ENCODE measurements at regions not wholly inside any gene's neighbourhood (a gene's known extent, or its start where the extent isn't known, plus 50 kb on each side); places are given as distances from the start of the nearest gene placed in this dataset.
"Not testable (repeated sequence)": the region's sequence is repeated elsewhere in the genome, so short reads cannot be mapped to it uniquely, and the experiment has no call there.

DNA sequence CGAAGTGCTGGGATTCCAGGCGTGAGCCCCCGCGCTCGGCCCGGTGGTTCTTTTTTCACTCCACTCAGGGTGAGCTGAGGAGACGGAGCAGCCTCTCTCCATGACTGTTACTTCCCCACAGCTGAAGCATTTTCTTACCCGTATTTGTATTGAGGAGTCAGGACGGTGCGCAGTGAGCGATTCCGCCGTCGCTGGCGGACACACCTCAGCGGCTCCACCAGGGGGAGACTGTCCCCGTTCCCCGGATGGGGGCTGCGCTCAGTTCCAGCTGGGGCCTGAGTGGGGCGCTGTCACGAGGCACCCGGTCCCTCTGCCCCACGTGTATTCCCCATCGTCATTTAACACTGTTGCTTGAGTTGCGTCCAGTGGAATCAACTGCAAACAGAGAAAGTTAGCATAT is 844.0 kb upstream of the FRG1 start:
- no peak for DNase-seq (ENCODE audit: low read depth)

DNA sequence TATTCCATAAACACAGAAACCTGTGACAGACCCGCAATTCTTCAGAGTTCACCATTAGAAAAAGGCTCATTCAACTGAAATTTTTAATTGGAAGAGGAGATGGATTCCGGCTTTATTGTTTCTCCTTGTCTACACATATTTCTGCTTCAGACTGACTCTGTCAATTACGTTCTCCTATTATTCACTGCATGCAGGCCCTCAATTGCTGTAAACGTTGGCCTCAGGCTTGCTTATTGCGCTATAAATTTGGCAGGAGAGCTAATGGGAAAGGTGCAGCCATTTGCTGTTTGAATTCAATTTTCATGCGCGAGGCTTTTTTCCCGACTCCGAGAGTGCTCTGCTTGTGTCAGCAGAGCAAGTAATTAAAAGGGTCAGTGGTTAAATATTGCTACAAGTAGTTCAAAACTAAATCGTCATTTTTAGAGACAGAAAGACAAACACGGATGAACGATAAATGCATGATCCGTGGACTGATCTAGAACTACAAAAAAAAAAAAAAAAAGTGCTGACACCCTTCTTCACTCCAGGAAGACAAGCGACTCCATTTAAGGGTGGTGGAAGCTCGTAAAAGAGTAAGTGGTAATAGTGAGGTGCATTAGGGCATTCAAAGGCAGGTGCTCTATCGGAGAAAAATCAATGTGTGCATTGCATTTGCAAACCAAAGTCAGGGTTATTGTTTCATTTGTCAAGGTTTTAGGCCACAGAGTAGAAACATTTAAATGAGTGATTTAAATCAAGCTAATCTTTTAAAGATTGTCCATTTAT is 841.6 kb upstream of the FRG1 start:
- DNase-seq (ENCODE audit: low read depth): no peak

DNA sequence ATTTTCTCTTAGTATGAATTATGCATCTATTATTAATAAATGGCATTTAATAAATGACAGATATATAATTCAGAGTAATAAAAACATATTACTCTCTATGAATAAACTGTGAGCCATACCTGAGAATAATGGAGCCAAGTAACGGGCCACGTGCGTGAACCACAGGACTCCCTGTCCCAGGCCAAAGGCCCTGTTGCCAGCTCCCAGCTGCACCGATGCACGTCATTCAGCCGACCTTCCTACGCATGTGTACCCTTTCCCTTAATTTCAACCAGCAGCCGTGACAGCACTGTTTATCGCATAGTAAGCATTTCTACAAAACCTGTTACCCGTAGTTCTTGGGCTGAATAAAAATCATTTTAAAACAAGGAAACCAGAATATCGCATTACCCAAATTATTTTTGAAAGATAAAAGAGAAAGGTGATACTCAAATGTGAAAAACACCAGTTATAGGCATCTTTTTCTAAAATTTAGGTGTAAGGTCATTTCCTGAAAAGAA is 827.2 kb upstream of the FRG1 start:
- no peak for DNase-seq (ENCODE audit: low read depth)

DNA sequence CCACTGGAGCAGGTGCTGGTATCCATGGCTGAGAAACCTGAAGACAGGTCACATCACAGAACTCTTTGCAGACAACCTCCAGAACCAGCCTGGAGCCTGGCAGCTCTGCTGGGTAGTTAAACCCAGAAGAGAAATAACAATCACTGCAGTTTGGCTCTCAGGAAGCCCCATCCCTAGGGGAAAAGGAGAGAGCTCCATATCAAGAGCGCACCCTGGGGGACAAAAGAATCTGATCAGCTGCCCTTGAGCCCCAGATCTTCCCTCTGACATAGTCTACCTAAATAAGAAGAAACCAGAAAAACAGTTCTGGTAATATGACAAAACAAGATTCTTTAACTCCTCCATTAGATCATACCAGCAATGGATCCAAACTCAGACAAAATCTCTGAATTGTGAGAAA is 823.2 kb upstream of the FRG1 start:
- DNase-seq (ENCODE audit: low read depth): no peak

DNA sequence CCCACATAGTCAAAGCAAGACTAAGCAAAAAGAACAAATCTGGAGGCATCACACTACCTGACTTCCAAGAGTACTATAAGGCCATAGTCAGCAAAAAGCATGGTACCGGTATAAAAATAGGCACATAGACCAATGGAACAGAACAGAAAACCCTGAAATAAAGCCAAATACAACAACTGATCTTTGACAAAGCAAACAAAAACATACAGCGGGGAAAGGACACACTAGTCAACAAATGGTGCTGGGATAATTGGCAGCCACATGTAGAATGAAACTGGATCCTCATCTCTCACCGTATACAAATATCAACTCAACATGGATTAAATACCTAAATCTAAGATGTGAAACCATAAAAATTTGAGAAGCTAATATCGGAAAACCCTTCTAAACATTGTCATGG is 819.3 kb upstream of the FRG1 start:
- no peak for DNase-seq (ENCODE audit: low read depth)

DNA sequence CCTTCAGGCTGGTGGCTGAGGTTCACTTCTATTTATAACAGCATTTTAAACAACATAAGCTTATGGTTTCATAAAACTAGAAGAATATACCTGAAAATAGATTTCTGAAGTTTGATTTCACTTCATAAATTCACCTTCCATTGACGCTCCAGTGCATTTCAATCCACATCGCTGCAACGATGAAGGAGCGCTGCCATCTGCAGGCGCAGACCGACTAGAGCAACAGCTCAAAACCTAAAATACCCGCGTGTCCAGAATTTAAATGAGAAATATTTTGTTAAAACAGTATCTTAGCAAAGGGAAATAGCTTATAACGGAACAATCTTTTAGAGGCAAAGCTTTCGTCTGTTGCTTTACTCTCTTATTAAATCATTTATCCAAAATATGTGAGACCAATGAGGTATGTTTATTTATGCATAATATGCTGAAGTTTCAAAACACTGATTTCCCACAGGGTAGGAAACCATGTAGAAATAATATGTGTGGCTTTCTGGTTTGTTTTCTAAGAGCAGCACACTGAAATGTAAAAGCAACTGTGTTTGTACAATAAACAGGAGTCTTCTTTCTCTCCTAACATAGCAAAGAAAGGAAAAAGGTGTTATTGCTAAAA is 816.4 kb upstream of the FRG1 start:
- no peak for DNase-seq (ENCODE audit: low read depth)

DNA sequence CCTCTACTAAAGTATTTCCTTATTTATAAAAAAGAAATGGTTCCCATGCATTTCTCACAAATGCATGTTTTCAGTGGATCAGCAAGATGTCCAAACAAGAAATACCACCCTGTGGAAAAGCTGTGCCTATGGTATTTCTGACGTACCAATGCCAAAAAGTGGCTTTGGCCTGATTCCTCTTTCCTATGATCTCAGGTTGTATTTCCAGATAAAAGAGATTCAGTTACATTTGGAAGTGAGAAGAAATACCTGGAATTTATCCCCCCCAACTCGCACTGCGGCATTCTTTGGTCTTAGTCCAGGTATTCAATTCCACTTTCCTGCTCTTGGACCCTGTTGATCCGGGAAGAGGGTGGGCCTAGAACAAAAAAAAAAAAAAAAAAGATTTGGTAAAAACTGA is 815.9 kb upstream of the FRG1 start:
- DNase-seq (ENCODE audit: low read depth): no peak

DNA sequence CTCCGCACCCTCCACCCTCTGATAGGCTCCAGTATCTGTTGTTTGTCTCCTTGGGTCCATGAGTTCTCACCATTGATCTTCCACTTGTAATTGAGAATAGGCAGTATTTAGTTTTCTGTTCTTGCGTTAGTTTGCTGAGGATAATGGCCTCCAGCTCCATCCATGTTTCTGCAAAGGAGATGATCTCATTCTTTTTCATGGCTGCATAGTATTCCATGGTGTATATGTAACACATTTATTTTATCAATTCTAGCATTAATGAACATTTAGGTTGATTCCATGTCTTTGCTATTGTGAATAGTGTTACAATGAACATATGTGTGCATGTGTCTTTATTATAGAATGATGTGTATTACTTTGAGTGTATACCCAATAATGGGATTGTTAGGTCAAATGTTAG is 814.6 kb upstream of the FRG1 start:
- DNase-seq (ENCODE audit: low read depth): no peak

DNA sequence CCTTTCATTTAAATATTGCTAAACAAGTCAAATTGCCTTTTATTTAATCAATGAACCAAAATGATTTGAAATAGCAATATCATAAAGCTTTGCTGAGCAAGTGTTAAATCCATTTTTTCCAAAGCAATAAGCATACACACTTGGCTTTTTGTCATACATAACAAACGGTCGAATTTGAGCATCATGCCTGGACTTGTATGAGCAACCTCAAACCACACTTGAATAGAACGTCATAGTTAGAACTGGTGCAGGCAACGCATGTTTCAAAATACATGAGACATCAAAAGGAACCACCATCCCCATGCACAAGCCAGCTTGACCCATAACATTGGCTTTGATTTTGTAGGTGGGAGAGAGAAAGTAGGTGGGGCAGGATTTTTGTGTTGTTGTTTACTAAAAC is 812.3 kb upstream of the FRG1 start:
- DNase-seq (ENCODE audit: low read depth): no peak

DNA sequence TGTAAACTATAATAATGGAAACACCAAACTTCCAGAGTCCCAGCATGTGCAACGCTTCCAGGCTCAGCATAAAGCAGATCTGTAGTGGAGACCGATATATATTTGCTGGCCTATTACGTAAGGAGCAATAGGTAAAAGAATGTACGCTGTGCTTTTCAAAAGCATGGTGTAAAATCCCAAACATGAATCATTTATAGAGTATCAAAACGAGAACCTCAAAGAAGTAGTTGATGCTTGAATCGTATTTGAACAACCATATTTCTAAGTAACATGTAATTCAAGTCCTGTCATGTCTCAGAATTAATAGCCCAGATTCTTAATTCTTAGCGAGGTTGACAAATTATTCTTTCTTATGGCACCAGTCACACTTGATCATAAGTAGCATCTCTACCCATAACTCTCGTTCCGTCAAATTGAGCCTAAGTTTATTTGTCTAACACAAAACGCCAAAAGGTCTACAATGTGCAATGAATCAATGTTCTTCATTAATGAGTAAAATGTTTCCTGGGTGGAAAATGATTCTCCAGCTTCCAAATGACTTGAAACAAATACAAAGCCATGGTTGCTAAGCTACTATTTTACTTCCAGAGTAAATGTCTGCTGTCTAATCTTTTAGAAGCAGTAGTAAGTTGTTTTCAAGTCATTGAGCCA is 811.5 kb upstream of the FRG1 start:
- DNase-seq (ENCODE audit: low read depth): no peak

DNA sequence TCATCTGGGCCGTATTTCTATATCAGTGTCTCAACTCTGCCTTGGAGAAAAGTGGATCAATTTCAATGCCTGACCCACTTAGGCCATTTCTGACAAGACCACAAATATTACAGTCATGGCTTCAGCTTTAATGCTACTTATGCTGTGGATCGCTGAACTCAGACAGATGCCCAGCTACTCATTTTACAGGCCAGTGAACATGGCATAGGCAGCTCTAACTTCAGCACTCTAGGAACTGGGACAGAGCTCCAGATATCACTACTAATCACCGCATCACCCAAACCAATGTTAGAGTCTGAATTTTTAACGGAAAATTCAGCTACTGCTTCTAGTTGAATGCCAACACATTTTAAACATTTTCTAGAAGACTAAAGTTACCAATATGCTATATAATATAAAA is 809.6 kb upstream of the FRG1 start:
- DNase-seq (ENCODE audit: low read depth): no peak

DNA sequence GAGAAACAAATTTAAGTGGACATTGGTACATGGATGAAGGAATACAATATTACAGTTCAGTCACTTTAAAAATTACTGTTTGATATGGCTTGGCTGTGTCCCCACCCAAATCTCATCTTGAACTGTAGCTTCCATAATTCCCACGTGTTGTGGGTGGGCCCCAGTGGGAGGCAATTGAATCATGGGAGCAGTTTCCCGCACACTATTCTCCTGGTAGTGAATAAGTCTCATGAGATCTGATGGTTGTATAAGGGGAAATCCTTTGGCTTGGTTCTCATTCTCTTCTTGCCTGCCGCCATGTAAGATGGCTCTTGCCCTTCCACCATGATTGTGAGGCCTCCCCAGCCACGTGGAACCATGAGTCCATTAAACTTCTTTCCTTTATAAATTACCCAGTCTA is 804.2 kb upstream of the FRG1 start:
- no peak for DNase-seq (ENCODE audit: low read depth)

DNA sequence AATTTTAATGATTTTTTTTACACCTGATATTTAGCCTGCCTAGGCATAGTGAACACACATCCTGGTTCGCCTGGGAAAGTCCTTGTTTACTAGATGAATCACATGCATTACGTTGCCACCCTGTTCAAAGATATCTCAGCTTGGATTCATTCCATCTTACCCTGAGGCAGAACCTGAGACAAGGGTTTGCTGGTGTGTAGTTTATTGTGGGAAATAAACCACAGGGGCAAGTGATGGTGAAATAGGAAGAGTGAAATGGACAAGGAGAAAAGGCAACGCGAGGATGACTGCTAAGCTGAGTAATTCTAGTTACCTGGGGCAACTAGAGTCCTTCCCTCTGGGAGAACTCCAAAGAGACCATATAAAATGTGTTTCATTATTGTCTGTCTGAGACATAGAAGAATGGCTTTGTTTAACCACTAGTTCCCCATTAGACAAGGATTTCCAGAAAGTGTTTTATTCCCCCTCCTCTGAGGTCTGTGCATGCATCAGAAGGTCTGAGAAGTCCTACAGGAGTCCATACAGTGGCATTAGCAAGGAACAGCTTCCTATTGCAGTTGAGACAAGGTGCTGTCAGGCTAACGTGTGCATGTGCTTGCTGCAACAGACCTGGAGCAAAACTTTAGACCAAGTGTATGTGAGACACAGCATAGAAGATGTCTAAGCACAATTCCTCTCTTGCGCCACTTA is 797.3 kb upstream of the FRG1 start:
- DNase-seq (ENCODE audit: low read depth): no peak

DNA sequence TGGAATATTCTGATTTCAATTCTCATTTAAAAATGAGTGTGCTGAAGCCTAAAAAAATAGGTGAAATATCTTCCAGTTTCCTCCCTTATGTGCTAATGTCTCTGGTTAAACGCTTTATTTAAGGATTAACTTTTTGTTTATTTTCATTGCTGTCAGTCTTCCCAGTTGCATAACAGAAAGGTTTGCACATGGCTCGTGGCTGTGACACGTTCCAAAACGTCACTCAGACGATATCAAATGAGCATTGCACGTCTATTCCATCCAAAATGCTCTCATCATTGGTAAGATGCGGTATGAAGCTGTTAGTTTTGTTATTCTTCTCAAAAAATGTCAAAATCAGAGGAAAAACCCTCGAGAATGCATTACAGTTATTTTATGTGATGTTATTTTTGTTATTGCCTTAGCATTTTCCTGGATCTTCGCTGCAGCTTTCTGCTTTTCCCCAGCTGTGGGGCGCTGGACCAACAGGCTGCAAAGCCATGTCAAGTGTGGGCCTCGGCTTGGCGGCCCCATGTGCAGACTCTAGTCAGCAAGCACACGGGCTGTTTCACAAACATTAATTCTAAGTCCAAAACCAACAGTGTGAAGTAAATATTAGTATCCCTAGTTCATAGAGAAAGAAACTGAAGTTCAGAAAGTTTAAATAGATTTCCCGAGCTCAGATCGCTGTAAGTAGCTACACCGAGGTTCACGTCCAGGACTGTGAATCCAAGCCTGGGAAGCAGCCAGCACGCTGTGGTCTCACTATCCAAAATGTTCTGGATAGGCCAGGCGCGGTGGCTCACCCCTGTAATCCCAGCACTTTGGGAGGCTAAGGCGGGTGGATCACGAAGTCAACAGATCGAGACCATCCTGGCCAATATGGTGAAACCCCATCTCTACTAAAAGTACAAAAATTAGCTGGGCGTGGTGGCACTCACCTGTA is 793.4 kb upstream of the FRG1 start:
- DNase-seq (ENCODE audit: low read depth): no peak

DNA sequence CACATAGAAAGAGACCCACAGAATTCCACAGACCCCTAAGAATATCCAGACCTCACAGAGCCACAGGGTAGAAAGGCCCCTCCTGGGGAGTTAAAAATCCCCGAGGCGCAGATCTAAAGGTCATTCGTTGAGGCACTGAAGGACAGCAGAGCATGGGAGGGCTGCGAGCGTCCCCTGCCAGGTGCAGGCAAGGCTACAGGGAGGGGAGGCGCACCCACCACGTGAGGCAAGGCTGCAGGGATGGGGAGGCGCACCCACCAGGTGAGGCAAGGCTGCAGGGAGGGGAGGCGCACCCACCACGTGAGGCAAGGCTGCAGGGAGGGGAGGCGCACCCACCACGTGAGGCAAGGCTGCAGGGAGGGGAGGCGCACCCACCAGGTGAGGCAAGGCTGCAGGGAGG is 785.6 kb upstream of the FRG1 start:
- not testable (repeated sequence) for DNase-seq (ENCODE audit: low read depth)

DNA sequence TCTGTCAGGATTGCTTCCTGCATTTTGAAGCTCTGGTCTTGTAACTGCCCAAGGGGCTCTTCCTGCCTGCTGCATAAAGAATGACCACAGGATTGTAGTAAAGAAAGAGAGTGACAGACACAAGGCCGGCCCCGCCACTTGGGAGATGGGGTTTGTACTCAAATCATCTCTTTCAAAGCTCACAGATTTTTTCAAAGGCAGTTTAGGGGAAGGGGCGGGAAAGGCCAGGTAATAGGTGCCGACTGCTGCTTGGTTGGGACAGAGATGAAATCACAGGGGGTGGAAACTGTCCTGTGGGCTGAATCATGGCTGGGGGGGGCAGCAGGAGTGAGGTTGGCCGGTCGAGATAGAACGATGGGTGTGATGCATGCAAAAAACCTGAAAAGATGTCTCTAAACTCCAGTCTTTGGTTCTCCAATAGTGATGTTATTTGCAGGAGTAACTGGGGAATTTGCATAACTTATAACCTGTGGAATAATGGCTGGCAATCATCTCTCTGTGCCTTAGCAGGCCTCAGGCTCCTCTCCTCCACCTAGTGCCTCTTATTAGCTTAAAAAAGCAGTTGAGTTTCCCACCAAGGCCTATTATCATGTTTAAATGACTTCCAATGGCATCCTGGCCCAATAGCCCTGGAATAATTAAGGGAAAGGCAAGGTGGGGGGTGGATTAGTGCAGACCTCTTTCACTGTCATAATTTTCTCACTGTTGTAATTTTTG is 778.4 kb upstream of the FRG1 start:
- no peak for DNase-seq (ENCODE audit: low read depth)

DNA sequence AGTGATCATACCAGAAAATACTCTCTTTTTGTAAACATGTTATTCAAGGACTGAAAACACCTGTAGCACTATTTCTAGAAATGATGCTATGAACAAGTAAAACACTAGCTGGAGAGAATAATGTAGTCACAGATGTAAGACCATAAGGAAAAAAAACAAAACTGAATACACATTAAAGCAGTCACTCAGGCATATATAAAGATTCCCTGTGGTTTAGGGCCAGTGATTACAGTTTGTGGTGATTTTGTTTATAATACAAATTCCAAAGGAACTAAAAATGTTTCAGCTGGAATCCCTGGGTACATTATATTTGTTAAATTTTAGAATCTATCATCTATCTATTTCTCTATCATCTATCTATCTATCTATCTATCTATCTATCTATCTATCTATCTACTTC is 777.8 kb upstream of the FRG1 start:
- DNase-seq (ENCODE audit: low read depth): no peak

DNA sequence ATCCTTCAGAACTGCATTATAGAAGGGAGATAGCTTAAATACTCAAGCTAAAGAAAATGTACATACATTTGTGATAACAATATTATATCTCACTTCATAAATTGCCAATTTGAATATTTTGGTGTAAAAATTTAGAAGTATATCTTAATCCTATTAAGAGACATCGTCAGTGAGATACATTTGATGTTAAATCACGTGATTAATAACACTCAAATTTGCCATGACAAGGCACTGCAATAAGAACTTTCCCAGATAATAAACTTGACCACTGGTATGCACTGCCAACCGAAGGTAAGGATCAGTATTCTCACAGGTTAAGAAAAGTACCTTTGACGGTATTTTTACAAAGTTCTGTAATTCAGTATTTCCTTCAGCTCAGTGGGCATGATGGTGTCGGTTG is 764.7 kb upstream of the FRG1 start:
- no peak for DNase-seq (ENCODE audit: low read depth)

DNA sequence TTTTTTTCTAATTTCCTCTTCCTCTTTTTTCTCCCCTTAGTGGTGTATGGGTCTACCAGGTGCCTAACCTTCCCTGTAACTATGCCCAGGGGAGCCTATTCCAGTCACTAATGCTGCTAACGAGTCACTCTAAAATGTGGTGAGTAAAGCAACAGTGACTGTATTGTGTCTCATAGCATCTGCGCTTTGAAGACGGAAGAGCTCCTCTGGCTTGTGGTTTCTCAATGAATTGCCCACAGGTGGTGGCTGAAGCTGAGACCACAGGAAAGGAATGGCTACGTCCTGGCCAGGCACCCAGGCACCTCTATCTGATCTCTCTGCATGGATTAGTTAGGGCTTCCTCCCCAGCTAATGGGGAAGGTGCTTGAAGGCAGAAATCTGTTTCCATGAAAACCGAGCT is 763.5 kb upstream of the FRG1 start:
- no peak for DNase-seq (ENCODE audit: low read depth)

DNA sequence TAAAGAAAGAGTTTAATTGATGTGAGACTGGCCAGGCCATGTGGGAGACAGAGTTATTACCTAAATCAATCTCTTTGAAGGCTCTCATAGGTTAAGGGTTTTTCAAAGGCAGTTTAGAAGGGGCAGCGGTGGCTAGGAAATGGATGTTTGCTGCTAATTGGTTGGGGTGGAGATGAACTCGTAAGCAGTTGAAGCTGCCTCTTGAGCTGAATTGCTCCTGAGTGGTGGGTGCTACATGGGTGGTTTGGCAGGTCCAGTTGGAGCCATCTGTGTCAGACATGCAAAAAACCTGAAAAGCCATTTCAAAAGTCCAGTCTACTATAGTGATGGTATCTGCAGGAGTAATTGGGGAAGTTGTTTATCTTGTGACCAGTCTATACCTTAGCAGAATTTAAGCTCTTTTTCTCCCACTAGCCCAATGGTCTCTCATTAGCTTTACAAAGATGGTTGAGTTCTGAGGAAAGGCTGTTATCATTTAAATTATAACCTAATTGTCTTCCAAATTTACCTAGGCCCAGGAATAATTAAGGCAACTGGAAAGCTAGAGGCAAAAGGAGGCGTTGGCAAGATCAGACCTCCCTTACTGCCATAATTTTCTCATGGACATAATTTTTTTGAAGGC is 762.4 kb upstream of the FRG1 start:
- DNase-seq (ENCODE audit: low read depth): no peak

All from activated T-cell treated with anti-CD3 and anti-CD28 coated beads for 24 hours (primary cell).